Occipital lobe (tissue), 1 donor: ENCODE measurements at regions not wholly inside any gene's neighbourhood (a gene's known extent, or its start where the extent isn't known, plus 50 kb on each side); places are given as distances from the start of the nearest gene placed in this dataset.

Experiments used
- DNase-seq: peaks from one replicate; lab custom pipeline; 2025; lab: John Stamatoyannopoulos, UW

GRCh38 chr11:80815752-80816453 lies 1375.1 kb upstream of the TENM4 start:
- no peak for DNase-seq

- DNase-seq = no peak
Measured at GRCh38 chr11:80814813-80815212, 1374.0 kb upstream of the TENM4 start.

DNA sequence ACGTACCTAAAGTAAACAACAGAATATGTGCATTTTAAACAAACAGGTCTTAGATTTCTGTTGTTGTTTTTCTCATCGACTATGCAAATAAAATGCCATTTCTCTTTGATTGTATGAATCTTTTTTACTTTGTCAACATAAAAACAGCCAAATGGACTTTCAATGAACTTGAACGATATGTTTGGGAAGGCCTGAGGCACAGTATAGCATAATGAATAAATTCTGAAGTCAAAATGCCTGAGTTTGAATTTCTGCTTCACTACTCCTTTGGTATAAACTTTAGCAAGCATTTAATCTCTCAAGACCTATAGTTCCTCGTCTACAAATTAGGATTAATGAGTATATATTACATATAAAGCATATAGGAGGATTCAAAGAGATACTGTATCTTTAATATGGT lies 1369.9 kb upstream of the TENM4 start:
- DNase-seq = no peak

DNA sequence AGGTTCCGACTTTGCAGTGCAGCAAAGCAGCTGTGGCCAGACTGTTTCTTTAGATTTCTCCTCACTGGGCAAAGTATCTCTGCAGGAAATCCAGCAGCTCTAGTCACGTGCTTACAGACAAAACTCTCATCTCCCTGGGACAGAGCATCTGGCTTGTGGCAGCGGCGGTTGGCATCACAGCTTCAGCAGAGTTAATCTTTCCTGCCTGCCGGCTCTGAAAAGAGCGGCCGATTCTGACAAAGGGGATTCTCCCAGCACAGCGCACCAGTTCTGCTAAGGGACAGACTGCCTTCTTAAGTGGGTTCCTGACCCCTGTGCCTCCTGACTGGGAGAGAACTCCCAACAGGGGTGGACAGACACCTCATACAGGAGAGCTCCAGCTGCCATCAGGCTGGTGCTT lies 1357.3 kb upstream of the TENM4 start:
- no peak for DNase-seq

DNA sequence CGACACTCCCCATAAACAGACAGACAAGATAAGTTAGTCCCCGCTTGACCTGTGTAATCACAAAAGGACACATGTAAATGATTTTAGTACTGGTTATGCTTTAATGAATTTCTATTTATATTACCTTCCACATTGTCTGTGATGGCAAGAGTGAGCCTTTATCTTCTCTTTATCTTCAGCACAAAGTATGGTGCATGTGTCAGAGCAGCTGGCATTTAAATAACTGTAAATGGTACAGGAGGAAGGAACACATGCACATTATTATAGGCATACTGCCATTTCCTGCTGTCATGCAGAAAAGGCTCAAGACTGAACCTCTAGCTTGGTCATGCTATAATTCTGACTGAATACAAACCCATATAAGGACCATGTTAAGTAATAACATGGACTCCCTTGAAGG lies 1342.7 kb upstream of the TENM4 start:
- no peak for DNase-seq

DNA sequence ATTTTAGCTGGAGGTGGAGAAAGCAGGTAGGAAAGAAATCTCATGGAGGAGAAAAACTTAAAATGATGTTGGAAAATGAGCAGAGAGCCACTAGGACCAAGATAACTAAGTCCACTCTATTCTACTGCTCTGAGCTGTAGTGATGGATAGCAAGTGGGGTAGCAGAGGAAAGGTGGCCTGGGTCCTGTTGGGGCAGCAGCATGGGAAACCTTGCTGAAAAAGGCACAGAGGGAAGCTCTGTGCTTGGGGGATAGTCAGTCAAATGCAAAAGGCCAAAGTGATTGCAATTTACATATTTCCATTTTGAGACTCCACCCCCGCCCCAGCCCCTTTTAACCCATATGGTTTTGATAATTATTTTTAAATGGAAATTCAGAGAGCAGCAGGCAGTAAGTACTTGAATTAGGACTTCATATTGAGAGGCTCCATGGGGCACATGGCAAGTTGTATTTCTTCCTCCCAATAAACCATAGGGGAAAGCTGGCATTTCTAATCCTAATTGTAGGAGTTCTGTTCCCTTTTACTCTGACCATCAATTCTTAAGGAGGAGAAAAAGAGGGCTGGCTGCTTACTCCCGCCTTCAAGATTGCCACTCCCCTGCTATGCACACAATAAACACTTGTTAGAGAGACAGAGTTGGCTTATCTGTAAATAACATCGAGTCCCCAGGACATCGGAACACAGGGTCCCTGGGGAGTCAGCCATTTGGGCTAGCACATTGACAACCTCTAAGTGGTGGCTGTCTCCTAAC lies 1341.5 kb upstream of the TENM4 start:
- DNase-seq = no peak

DNA sequence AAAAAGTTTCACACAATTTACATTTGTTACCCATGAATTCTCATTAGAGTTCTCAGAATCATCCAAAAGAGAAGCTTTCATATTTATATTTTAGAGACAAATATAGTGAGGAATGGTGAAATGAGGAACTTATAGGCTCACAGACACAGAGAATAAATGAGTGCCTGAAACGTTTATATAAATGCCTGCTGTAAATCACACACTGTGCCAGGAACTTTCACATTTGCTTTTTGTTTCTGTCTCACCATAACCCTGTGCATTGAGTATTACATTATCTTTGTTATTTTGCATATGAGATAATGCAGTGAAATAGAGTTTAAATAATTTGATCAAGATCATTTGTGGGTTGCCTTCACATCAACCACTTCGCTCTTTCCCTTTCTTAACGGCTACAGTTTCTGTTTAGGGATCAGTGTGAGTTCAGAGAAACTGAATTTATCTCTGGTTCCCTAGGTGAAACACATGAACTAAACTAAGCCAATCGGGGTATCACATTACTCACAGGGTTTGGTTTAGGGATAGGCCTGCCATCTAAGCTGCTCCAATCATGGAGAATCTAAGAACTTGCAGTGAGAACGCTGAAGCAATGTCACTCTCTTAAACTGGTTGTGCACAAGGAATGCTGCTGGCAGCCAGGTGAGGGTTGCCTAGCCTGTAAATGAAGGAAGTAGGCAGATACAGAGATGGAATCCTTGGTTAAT lies 1339.2 kb upstream of the TENM4 start:
- DNase-seq = no peak

- no peak for DNase-seq
Measured at GRCh38 chr11:80778941-80779340, 1338.1 kb upstream of the TENM4 start.

- DNase-seq = no peak
Measured at GRCh38 chr11:80778432-80778831, 1337.6 kb upstream of the TENM4 start.

DNA sequence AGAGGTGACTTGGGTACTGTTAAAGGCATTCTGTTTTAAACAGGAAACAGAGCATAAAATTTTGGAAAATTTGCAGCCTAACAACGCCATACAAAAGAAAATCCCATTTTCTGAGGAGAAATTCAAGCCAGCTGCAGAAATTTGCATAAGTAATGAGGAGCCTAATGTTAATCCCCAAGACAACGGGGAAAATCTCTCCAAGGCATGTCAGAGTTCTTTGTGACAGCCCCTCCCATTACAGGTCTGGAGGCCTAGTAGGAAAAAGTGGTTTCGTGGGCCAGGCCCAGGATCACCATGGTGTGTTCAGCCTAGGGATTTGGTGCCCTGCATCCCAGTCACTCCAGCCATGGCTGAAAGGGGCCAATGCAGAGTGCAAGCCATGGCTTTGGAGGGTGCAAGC lies 1333.1 kb upstream of the TENM4 start:
- DNase-seq = no peak

DNA sequence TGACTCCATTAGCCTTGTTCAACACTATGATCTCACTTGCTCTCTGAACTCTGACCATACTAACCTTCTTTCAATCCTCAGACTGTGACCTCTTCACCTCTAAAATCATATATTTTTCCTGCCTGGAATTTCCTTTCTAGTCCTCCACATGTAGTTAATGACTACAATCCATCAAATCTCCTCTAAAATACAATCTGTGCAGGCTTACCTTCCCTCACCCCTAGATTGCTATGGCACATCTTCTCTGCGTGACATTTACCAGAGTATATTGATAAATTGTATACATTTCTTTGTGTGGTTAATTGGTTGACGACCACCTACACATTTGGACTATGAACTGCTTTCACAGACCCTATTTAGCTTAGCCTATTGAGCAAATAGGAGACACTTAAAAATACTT lies 1330.2 kb upstream of the TENM4 start:
- DNase-seq = no peak

GRCh38 chr11:80758787-80759186 lies 1318.0 kb upstream of the TENM4 start:
- no peak for DNase-seq

DNA sequence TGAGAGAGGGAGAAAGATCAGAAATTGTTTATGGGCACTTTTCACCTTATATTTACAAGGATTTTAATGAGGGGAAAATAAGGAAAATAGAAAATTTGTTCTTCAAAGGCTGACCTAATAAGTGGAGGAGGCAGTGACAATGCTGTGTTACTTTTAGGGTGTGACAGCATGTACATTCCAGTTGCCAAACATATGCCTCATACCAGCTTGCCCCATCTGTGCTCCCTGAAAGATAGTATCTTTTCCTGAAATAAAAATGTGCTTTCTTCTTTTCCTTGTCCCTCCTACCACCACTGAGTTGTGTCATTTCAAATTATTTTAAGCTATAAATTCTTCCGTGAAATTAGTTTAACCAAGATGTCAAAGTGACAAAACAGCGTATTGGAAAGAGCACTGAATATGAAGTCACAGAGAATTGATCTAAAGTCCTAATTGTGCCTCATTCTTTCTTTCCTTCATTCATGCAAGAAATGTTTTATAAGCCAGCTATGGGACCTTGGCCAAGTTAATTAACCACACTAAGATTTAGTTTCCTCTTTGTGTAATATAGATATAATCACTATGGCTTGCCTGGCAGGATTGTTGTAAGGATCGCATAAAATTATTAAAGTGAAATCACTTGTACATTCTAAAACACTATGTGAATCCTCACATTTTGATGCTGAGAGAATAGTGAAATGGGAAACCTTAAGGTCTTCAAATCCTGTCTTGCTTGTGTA lies 1307.5 kb upstream of the TENM4 start:
- DNase-seq = no peak

GRCh38 chr11:80746300-80746699 lies 1305.5 kb upstream of the TENM4 start:
- no peak for DNase-seq

- DNase-seq = no peak
Measured at GRCh38 chr11:80745416-80745815, 1304.6 kb upstream of the TENM4 start.

GRCh38 chr11:80733790-80734189 lies 1293.0 kb upstream of the TENM4 start:
- no peak for DNase-seq

DNA sequence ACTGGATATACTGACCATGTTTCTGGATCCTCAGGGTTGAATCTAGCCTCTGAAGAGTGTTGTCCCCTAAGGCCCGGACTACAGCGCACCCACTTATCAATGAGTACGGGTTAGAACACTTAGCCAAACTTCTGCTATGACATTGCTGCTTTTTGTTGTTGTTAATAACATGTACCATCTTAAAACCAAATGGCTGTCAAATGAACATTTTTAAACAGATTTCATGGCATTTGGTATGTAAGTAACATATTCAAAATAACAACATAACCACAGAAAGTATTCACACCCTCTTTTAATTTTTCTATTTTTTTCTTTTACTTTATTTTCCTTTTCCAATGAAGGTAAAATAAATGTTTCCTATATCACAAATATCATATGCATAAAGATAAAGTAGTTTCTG lies 1292.5 kb upstream of the TENM4 start:
- DNase-seq = no peak

DNA sequence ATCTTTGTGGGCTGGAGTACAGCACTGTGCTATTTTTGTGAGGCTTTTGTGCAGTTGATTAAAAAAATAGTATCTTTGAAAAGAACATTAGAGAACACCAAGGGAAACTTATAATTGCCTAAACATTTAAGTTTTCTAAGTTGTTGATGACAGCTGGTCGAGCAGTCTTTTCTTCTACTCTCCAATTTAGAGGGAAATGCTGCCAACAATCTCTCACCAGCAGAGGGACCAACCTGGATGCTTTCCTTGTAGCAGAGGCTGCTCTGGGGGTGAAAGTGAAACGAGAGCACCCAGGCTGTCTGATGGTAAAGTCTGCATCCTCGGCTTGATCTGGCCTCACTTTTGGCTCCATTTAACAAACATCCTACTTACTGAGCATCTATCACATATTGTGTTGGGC lies 1286.5 kb upstream of the TENM4 start:
- DNase-seq = peak; percentile 48

DNA sequence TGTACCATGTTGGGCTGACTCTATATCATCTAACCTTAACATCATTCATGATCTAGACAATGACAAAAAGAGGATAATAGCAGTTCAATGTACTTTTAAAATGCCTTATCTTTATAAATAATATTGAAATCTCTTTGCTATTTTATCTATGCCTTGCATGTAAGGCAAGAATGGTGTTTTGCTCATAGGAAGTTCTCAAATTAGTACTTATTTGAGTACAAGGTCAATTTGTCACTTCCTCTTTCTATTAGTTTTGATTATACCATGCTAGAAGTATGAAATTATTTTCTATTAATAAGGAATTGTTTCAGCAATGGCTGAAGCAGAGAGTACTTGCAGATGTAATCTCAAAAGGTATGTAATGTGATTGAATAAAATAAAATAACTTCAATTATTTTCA lies 1285.4 kb upstream of the TENM4 start:
- no peak for DNase-seq

GRCh38 chr11:80724366-80724765 lies 1283.5 kb upstream of the TENM4 start:
- DNase-seq = no peak

- DNase-seq = no peak
Measured at GRCh38 chr11:80722629-80723028, 1281.8 kb upstream of the TENM4 start.

- no peak for DNase-seq
Measured at GRCh38 chr11:80720295-80720694, 1279.5 kb upstream of the TENM4 start.
